HK-2 (cell line): ENCODE measurements at regions not wholly inside any gene's neighbourhood (a gene's known extent, or its start where the extent isn't known, plus 50 kb on each side); places are given as distances from the start of the nearest gene placed in this dataset.
"Not testable (repeated sequence)": the region's sequence is repeated elsewhere in the genome, so short reads cannot be mapped to it uniquely, and the experiment has no call there.

ENCODE experiments used
- DNase-seq: peaks from one replicate; pipeline ENCODE4 v3.0.0-alpha.2; 2018; ENCODE audit not compliant: unreplicated experiment

DNA sequence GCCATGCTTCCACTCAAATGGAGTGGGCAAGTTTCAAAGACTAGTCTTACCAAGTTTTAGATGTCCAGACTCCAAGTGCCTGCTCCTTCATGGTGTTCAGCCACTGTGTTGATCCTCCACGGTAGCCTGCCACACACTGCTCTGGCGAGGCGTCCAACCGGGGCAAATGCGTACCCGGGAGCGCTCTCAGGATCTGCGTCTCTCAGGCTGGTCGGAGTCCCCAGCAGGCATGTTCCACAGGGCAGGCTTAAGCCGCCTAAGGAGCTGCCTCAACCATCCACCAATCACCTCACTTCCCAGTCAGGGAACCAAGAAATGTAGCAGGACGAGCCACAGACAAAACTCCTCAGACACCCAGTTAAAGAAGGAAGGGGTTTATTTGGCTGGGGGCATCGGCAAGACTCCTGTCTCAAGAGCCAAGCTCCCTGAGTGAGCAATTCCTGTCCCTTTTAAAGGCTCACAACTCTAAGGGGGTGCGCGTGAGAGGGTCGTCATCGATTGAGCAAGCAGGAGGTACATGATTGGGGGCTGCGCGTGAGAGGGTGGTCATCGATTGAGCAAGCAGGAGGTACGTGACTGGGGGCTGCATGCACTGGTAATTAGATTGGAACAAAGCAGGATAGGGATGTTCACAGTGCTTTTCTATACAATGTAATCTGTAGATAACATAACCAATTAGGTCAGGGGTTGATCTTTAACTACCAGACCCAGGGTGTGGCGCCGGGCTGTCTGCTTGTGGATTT lies 816.2 kb downstream of the TRIB2 start:
- not testable (repeated sequence) for DNase-seq

GRCh38 chr2:13533524-13533922 lies 816.8 kb downstream of the TRIB2 start:
- DNase-seq = no peak

DNA sequence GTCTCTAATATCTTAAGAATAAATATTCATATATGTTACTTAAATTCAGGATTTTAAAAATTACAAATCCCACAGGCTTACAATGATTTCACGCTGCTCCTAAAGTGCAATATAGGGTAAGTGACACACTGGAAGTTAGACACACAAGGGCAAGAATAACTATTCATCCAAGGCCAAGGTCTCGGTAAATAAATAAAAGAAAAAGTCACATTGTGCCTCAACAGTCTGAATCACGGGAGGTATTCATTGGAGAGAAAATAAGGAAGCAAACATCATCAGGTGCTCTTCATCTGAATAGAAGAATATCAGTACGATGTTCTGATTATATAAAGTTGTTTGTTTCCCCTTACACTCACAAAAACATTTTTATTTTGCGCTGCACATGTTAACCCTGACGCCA lies 820.2 kb downstream of the TRIB2 start:
- no peak for DNase-seq

- DNase-seq = no peak
Observed at GRCh38 chr2:13537771-13538349, 821.1 kb downstream of the TRIB2 start.

DNA sequence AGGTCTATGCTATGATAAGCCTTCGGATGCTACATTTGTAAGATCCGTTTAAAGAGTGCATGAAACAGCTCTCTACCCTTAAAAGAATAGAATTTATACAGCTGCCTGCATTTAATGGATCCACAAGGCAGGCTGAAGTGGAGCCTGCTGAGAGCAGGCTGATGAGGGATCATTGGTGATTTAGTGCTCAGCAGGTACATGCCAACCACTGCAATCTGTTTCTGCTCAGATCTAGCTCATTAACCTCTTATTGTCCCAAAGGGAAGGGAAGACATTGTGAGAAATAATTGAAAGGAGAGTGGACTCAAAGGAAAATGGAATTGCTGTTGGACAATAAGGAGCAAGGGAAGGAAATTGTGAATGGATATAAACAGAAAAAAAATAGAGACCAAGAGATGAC lies 822.6 kb downstream of the TRIB2 start:
- no peak for DNase-seq

DNA sequence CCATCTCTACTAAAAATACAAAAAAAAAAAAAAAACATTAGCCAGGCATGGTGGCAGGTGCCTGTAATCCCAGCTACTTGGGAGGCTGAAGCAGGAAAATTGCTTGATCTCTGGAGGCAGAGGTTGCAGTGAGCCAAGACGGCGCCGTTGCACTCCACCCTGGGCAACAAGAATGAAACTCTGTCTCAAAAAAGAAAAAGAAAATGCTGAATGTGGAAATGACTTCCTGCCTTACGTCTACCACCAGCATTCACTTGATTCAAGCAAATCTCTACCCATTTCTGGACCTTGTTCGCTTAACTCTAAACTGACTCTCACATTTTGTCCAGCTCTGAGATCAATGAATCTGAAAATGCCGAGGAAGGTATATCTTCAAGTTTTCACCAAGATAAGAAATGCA lies 825.3 kb downstream of the TRIB2 start:
- DNase-seq = no peak

- no peak for DNase-seq
Observed at GRCh38 chr2:13542642-13543041, 825.9 kb downstream of the TRIB2 start.

DNA sequence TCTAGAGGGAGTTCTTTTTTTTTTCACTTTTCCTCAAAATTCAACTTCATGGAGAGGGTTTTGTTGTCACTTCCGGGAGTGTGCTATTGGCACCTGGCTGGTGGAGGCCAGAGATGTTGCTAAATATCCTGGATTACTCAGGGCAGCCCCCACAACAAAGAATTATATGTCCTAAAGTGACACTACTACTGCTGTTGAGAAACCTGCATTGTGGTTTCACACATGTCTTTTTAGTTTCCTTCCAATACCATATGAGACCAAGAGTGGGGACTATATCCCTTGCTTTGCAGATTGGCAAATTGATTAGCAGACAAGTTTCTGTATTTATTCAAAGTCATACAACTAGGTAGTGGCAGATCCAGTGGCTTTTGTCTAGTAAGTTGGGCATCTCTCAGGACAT lies 826.8 kb downstream of the TRIB2 start:
- no peak for DNase-seq

DNA sequence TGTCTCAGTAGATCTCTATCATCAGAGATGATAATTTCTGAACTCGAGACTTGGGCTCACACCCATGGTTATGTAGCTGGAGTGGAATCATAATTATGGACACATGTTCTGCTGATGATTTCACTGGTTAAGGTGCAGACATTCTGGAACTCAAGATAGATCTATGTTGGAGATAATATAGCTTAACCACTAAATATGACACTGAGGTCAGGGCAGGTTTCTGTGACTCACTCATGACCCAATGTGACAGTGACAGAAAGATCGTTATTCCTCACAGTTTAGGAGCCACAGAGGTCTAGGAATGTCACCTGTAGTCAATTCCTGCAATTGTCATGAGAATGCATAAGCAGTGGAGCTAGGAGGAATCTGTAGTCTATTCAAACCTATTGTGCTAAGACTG lies 828.6 kb downstream of the TRIB2 start:
- no peak for DNase-seq

- DNase-seq = no peak
Observed at GRCh38 chr2:13546131-13546530, 829.4 kb downstream of the TRIB2 start.

DNA sequence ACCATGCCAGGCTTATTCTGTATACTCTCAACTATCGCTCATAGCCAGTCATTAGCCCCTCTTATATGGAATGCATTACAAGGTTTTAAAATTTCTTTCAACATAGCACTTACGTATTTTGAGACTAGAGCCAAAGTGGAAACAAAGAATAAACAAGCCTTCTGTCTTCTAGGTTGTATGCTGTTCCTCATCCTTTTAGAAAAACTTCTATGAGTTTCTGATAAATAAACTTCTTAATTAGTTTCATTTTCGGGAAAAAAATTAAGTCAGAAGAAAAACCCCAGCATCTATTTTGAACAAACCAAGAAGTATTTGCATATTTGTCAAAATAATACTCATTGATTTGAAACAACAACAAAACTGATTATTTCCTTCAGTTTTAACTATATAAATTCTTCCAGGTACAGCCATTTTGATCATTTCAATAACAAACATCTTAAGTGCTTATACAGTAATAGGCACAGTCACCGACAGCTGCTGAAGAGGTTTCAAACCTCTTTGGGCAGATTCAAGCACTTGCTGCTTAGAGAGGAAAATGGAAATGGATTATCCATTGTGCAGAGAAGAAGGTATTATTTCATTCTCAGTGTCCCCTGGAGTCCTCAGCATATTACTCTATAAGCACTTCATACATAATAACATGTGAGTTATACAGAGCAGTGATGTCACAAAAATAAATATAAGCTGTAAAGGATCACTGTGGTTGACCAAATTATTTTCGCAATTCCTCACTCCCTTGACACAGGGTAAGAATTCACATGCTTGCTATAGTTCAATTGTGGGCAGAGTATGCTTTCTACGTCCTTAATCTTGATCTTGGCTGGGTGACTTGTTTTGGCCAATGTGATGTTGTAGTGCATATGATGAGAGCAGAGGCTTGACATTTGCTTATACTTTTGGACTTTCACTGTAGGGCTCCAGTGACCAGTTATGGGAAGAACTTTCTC lies 833.8 kb downstream of the TRIB2 start:
- DNase-seq = no peak

- DNase-seq = peak; percentile 37
Observed at GRCh38 chr2:13558368-13558767, 841.6 kb downstream of the TRIB2 start.

DNA sequence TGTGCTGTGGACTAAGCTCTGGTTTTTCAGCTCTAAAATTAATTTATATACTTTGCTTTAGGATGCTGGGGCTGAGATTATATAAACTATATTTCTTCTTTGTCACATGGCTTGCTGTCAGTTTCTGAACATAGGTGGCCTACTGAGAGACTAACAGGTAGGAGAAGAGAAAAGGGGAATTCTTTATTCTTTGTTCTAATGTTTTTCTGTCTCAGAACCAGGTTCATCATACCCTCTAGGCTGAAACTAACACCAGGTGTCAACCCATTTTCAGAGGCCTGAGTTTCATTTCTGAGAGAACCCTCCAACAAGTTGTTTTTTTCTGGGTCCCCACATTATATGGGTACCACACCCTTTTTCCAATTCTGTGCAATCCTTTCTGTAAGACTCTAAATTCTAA lies 843.6 kb downstream of the TRIB2 start:
- no peak for DNase-seq

DNA sequence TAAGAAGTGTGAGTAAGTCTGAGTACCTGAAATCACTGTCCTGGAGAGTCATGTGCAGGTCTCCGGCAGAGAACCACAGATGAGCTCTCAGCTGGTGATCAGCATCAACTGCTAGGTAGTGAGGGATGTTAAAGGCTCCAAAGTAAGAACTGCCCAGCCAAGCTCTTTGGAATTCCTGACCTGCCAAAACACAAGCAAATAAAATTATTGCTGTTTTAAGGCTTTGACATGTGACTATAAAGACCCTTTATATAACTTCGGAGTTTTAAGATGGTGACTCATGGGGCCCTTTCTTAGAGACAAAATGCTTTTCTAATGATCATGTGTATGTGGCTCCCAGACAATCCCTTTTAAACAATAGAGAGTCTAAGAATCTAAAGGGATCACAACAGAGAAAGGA lies 855.7 kb downstream of the TRIB2 start:
- DNase-seq = no peak

GRCh38 chr2:13574831-13575230 lies 858.1 kb downstream of the TRIB2 start:
- DNase-seq = no peak

DNA sequence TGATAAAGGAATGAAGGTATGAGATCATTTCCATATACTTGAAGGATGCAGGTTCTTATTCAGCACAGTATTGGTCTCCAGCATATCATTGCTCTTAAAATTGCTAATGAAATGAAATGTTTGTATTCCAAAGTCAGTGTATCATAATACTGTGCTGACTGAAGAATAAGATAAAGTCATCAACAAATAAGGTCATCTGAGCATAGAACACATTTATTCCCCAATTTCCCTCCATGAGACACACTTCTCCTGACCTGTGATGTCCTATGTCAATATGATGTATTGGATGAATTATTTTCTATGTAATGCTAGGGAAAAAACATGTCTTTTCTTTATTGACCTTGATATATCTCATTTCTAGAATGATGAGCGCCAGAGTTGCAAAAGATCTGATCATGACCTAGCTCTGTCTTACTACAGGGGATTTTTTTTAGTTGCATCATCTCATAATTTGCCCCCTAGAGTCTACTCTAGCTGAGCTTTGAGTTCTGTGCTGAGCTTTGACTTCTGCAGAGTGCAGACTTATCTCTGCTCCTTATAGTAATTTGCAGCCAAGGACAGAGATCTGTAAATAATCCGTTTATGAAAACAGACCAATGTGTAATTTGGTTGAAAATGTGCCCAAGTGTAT lies 859.8 kb downstream of the TRIB2 start:
- DNase-seq = no peak

- no peak for DNase-seq
Observed at GRCh38 chr2:13578547-13578946, 861.8 kb downstream of the TRIB2 start.

DNA sequence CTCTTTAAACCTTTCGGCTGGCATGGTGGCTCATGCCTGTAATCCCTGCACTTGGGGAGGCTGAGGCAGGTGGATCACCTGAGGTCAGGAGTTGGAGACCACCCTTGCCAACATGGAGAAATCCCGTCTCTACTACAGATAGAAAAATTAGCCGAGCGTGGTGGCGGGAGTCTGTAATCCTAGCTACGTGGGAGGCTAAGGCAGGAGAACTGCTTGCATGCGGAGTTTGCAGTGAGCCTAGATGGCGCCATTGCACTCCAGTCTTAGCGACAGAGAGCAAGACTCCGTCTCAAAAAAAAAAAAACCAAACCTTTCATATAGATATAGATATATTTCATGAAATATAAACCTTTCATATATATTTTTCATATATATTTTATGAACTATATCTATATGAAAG lies 864.7 kb downstream of the TRIB2 start:
- no peak for DNase-seq

DNA sequence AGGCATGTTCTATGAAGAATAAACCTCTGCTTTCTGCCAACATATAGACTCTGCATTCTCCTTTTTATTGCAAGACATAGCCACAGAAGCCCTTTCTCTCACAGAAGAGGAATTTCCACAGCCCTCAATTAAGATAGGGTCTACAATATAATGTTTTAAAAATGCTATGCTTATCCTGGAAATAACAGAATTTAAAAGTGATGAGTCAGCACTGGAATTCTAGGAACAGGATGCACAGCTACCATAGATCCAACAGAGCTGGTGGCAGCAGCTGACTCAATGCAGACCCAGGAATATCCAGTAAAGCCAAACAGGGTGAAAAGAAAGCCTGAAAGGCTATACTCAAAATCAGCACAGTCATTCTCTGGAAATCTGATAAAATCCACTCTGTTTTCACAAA lies 866.9 kb downstream of the TRIB2 start:
- no peak for DNase-seq

DNA sequence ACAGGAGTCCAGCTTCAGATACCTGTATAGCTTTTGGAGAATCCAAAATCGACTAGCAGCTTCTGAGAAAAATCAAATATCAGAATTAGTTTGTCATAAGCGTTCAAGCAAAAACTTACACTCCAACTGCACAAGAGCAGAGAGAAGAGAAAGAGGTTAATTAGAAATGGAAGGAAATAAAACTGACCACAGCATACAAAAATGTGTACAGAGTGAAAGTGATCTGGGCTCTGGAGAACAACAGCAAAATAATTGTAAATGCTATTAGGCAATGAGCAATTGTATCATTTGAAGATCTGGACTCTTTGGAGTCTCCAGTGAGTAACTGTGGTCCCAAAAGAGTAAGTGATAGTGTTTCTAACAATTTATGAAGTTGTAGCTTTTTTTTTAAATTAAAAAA lies 867.3 kb downstream of the TRIB2 start:
- DNase-seq = no peak

- DNase-seq = no peak
Observed at GRCh38 chr2:13585732-13586131, 869.0 kb downstream of the TRIB2 start.

DNA sequence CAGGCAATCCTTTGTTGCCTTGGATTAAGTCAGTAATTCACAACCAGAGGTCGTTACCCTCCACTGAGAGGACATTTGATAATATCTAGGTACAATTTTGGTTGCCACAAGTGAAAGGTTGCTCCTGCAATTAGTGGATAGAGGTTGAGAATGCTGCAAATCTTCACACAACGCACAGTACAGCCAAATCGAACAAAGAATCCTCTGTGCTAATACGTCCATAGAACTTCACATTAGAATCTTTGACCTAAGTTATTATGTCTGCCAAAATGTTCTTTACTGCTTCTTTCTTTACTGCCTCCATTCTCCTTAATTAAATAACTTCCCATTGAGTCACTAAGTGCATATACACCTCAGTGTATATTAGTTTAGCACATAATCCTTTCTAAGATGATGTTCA lies 879.5 kb downstream of the TRIB2 start:
- DNase-seq = no peak
